Endothelial cell of umbilical vein (primary cell): ENCODE measurements at regions not wholly inside any gene's neighbourhood (a gene's known extent, or its start where the extent isn't known, plus 50 kb on each side); places are given as distances from the start of the nearest gene placed in this dataset.
"Not testable (repeated sequence)": the region's sequence is repeated elsewhere in the genome, so short reads cannot be mapped to it uniquely, and the experiment has no call there.

Experiments
- BruUV-seq: library from RNA; stranded (reverse); fragments of 400-500 nt; replicated peaks from 2 replicates; lab custom pipeline; 2021; lab: Mats Ljungman, UMichigan
- CTCF ChIA-PET: fragments of 300-600, 350-600 bp; sonication (Branson Sonifier 250); formaldehyde crosslinking; loops from one replicate; lab custom pipeline; 2021; ENCODE audit warnings: antibody characterized with exemption, inconsistent platforms; lab: Charles Lee
- POLR2A ChIA-PET: fragments of 300-600, 350-600 bp; sonication (Branson Sonifier 250); formaldehyde crosslinking; loops from one replicate; lab custom pipeline; 2021; ENCODE audit warnings: antibody characterized with exemption, inconsistent platforms; lab: Charles Lee
- DNase-seq: peaks from one replicate; pipeline ENCODE4 v3.0.0-alpha.2; 2011; ENCODE audit warnings: low read depth, low spot score
- FAIRE-seq: peaks from 2 replicates; lab custom pipeline; 2011; peaks lifted over from hg19 to GRCh38; lab: Jason Lieb, UNC
- H2AFZ ChIP-seq: 2 replicates; pipeline ENCODE4 v1.6.0; 2012; ENCODE audit warnings: low read depth, low read length, control low read depth, inconsistent platforms
- H3K27ac ChIP-seq: 2 replicates; pipeline ENCODE4 v1.5.1; 2011; ENCODE audit warnings: low read depth, mild to moderate bottlenecking, control low read depth, low read length, moderate library complexity; ENCODE audit not compliant: insufficient read depth
- H3K27me3 ChIP-seq, 2 experiments: 2 replicates each; pipeline versions ENCODE4 v1.6.0 to v1.6.1; 2011; ENCODE audit warnings: low read length in 2 of 2, mixed read lengths in 1 of 2; ENCODE audit not compliant: control insufficient read depth in 2 of 2, insufficient read depth in 2 of 2
- H3K36me3 ChIP-seq, 2 experiments: 2 replicates in 1 of 2; 3 replicates in 1 of 2; pipeline ENCODE4 v1.5.1; 2011; ENCODE audit warnings: low read length in 2 of 2, mild to moderate bottlenecking in 1 of 2, moderate library complexity in 1 of 2; ENCODE audit not compliant: control insufficient read depth in 2 of 2, insufficient read depth in 2 of 2; ENCODE audit errors: extremely low read depth in 1 of 2
- H3K4me1 ChIP-seq: 3 replicates; pipeline ENCODE4 v1.5.1; 2011; ENCODE audit warnings: mild to moderate bottlenecking, low read length; ENCODE audit not compliant: control insufficient read depth, insufficient read depth; ENCODE audit errors: extremely low read depth
- H3K4me2 ChIP-seq: 2 replicates; pipeline ENCODE4 v1.6.1; 2011; ENCODE audit warnings: low read length, control low read depth, mixed read lengths; ENCODE audit not compliant: insufficient read depth
- H3K4me3 ChIP-seq, 3 experiments: fragments of 200-600 bp in 1 of 3; sonication (generic), shearing (Covaris generic) in 1 of 3; replicated peaks in 1 of 3; 2 replicates each; pipeline ENCODE4 v1.5.1; 2011 to 2016; ENCODE audit warnings: control low read depth in 3 of 3, low read length in 3 of 3, mild to moderate bottlenecking in 2 of 3, inconsistent platforms in 1 of 3, low read depth in 1 of 3, moderate library complexity in 1 of 3; ENCODE audit not compliant: insufficient read depth in 1 of 3
- H3K79me2 ChIP-seq: 2 replicates; pipeline ENCODE4 v1.6.0; 2012; ENCODE audit warnings: low read length, inconsistent platforms; ENCODE audit not compliant: control insufficient read depth, insufficient read depth
- H3K9ac ChIP-seq: replicated peaks from 2 replicates; pipeline ENCODE3; 2011; ENCODE audit warnings: low read length, control low read depth; ENCODE audit not compliant: insufficient read depth; ENCODE audit errors: extremely low read depth
- H3K9me1 ChIP-seq: replicated peaks from 3 replicates; pipeline ENCODE4 v1.6.0; 2011; ENCODE audit warnings: mild to moderate bottlenecking, low read length; ENCODE audit not compliant: control insufficient read depth, insufficient read depth; ENCODE audit errors: extremely low read depth
- H3K9me3 ChIP-seq: replicated peaks from 2 replicates; pipeline ENCODE4 v1.5.1; 2012; ENCODE audit warnings: low read length, inconsistent platforms; ENCODE audit not compliant: control insufficient read depth, insufficient read depth
- H4K20me1 ChIP-seq: replicated peaks from 2 replicates; pipeline ENCODE3; 2011; ENCODE audit warnings: mild to moderate bottlenecking, low read length; ENCODE audit not compliant: control insufficient read depth, insufficient read depth; ENCODE audit errors: extremely low read depth
- dilution Hi-C: fragments of 300-500 bp; cut with MboI; formaldehyde crosslinking; loops from one replicate; pipeline ENCODE4 v1.15.0; 2019; ENCODE audit warnings: low sequenced_read_pairs; ENCODE audit not compliant: extremely low pct_ligation_motif_present
- intact Hi-C: fragments of 100-400 bp; cut with micrococcal nuclease; formaldehyde crosslinking; loops from one replicate; pipeline ENCODE4 v1.10.0; 2022

GRCh38 chr9:62905722-62906121, 1715.9 kb downstream of the SPATA31A7 start:
- intact Hi-C loops, BruUV-seq, H3K9me1 ChIP-seq, H3K27ac ChIP-seq, H3K9me3 ChIP-seq, H3K9ac ChIP-seq, DNase-seq, H3K4me1 ChIP-seq, dilution Hi-C loops, H2AFZ ChIP-seq, H3K4me3 ChIP-seq, H3K79me2 ChIP-seq, POLR2A ChIA-PET, H4K20me1 ChIP-seq, H3K27me3 ChIP-seq, H3K4me2 ChIP-seq, H3K36me3 ChIP-seq, FAIRE-seq, CTCF ChIA-PET: not testable (repeated sequence)

- H3K27ac ChIP-seq, intact Hi-C loops, POLR2A ChIA-PET, H3K4me2 ChIP-seq, CTCF ChIA-PET, H3K4me3 ChIP-seq, H3K9me1 ChIP-seq, dilution Hi-C loops, H3K9me3 ChIP-seq, H3K27me3 ChIP-seq, H3K9ac ChIP-seq, H3K79me2 ChIP-seq, H3K36me3 ChIP-seq, H3K4me1 ChIP-seq, H4K20me1 ChIP-seq, BruUV-seq, FAIRE-seq, H2AFZ ChIP-seq, DNase-seq: not testable (repeated sequence)
Measured at GRCh38 chr9:62907866-62908265, 1718.0 kb downstream of the SPATA31A7 start.

- CTCF ChIA-PET, H3K9me1 ChIP-seq, H3K27ac ChIP-seq, H3K9me3 ChIP-seq, H3K36me3 ChIP-seq, BruUV-seq, H3K4me1 ChIP-seq, H3K27me3 ChIP-seq, H4K20me1 ChIP-seq, H3K4me3 ChIP-seq, POLR2A ChIA-PET, FAIRE-seq, H3K79me2 ChIP-seq, dilution Hi-C loops, H3K9ac ChIP-seq, H2AFZ ChIP-seq, DNase-seq, intact Hi-C loops, H3K4me2 ChIP-seq: not testable (repeated sequence)
Measured at GRCh38 chr9:62908271-62908670, 1718.4 kb downstream of the SPATA31A7 start.

GRCh38 chr9:62909447-62909846, 1719.6 kb downstream of the SPATA31A7 start:
- H3K79me2 ChIP-seq, FAIRE-seq, intact Hi-C loops, H3K4me2 ChIP-seq, POLR2A ChIA-PET, H3K27ac ChIP-seq, H3K9me3 ChIP-seq, H2AFZ ChIP-seq, H3K9ac ChIP-seq, H3K27me3 ChIP-seq, dilution Hi-C loops, CTCF ChIA-PET, H3K4me3 ChIP-seq, H4K20me1 ChIP-seq, BruUV-seq, DNase-seq, H3K36me3 ChIP-seq, H3K4me1 ChIP-seq, H3K9me1 ChIP-seq: not testable (repeated sequence)
